Panc1 (cell line): ENCODE measurements at regions not wholly inside any gene's neighbourhood (a gene's known extent, or its start where the extent isn't known, plus 50 kb on each side); places are given as distances from the start of the nearest gene placed in this dataset.

Source experiments
- ATAC-seq: fragments of 200-7000 bp; cut with Tn5 transposase; 2 replicates; pipeline ENCODE4 v1.9.1; 2020; ENCODE audit warnings: mild to moderate bottlenecking, moderate library complexity
- BruUV-seq: library from RNA; stranded (reverse); fragments of 400-500 nt; replicated peaks from 2 replicates; lab custom pipeline; 2021; lab: Mats Ljungman, UMichigan
- CTCF ChIA-PET: fragments of 300-600 bp; sonication (Branson Sonifier 250); formaldehyde crosslinking; loops from one replicate; lab custom pipeline; 2022; ENCODE audit warnings: antibody characterized with exemption; lab: Charles Lee
- POLR2A ChIA-PET: fragments of 300-600 bp; sonication (Branson Sonifier 250); formaldehyde crosslinking; loops from one replicate; lab custom pipeline; 2022; ENCODE audit warnings: antibody characterized with exemption; lab: Charles Lee
- DNase-seq: peaks from one replicate; pipeline ENCODE4 v3.0.0-alpha.2; 2010; ENCODE audit warnings: low read depth, low spot score
- H3K27ac ChIP-seq: 2 replicates; pipeline ENCODE4 v1.5.1; 2011; ENCODE audit warnings: mild to moderate bottlenecking, low read length, inconsistent platforms
- H3K27me3 ChIP-seq: fragments of 200-500 bp; sonication (Bioruptor generic); 2 replicates; pipeline ENCODE4 v1.6.0; 2014; ENCODE audit warnings: low read length, inconsistent platforms; ENCODE audit not compliant: control insufficient read depth, insufficient read depth
- H3K36me3 ChIP-seq: fragments of 200-500 bp; sonication (Bioruptor generic); 2 replicates; pipeline ENCODE4 v1.5.1; 2014; ENCODE audit warnings: inconsistent platforms, mild to moderate bottlenecking, low read length, moderate library complexity; ENCODE audit not compliant: control insufficient read depth, insufficient read depth
- H3K4me1 ChIP-seq: 2 replicates; pipeline ENCODE4 v1.5.1; 2011; ENCODE audit warnings: inconsistent platforms, mild to moderate bottlenecking, low read length, moderate library complexity; ENCODE audit not compliant: control insufficient read depth, insufficient read depth
- H3K4me3 ChIP-seq, 2 experiments: 2 replicates each; pipeline ENCODE4 v1.5.1; 2011 to 2012; ENCODE audit warnings: low read depth in 2 of 2, low read length in 2 of 2, mild to moderate bottlenecking in 2 of 2, inconsistent platforms in 1 of 2, moderate library complexity in 1 of 2
- H3K9me3 ChIP-seq: fragments of 200-500 bp; sonication (Bioruptor generic); 2 replicates; pipeline ENCODE4 v1.5.1; 2014; ENCODE audit warnings: low read depth, mild to moderate bottlenecking, inconsistent platforms, low read length, moderate library complexity; ENCODE audit not compliant: control insufficient read depth, insufficient read depth
- CTCF ChIP-seq: fragments of 450-650 bp; IDR thresholded peaks from 2 replicates; pipeline ENCODE4 v1.5.1; 2017; ENCODE audit warnings: mild to moderate bottlenecking
- POLR2AphosphoS5 ChIP-seq: IDR thresholded peaks from 2 replicates; pipeline ENCODE4 v1.6.1; 2012; ENCODE audit warnings: mild to moderate bottlenecking, low read depth, low read length, moderate library complexity
- REST ChIP-seq, 2 experiments: IDR thresholded peaks; 2 replicates each; pipeline ENCODE4 v1.6.1; 2011 to 2012; ENCODE audit warnings: low read depth in 2 of 2, control low read depth in 1 of 2, low read length in 1 of 2, mild to moderate bottlenecking in 1 of 2, moderate library complexity in 1 of 2; ENCODE audit not compliant: insufficient read depth in 1 of 2
- SIN3A ChIP-seq: IDR thresholded peaks from 2 replicates; pipeline ENCODE4 v1.6.1; 2012; ENCODE audit warnings: low read depth, mild to moderate bottlenecking, low read length, moderate library complexity, borderline replicate concordance; ENCODE audit not compliant: insufficient read depth
- TCF7L2 ChIP-seq: IDR thresholded peaks from 2 replicates; pipeline ENCODE4 v1.6.1; 2011; ENCODE audit warnings: mild to moderate bottlenecking, low read depth, low read length, inconsistent platforms
- in situ Hi-C: cut with HindIII; loops from 2 replicates; pipeline ENCODE4 v1.10.0; 2016; ENCODE audit warnings: low sequenced_read_pairs, low pct_unique_long_range_greater_than_20kb
- intact Hi-C: fragments of 100-400 bp; cut with micrococcal nuclease; formaldehyde crosslinking; loops from one replicate; pipeline ENCODE4 v1.10.0; 2022; ENCODE audit not compliant: unreplicated experiment

GRCh38 chr14:66121859-66122258 is 364.3 kb upstream of the CCDC196 start:
- POLR2A ChIA-PET, result no interaction called here
- no peak overlapping the region for H3K27ac ChIP-seq
- intact Hi-C loops (no loop called here), in situ Hi-C loops (no loop called here)
- ATAC-seq (no peak), DNase-seq (no peak)
- CTCF ChIA-PET, result no interaction called here
- H3K4me3 ChIP-seq, result no peak overlapping the region
- H3K36me3 ChIP-seq, result no peaks in the 10 kb centered on the region
- H3K9me3 ChIP-seq, result no peaks in the 10 kb centered on the region
- TF ChIP-seq TCF7L2, result no peak
- 0 out of 2 replicates have a peak, but pooled peaks have one; percentile 4 for TF ChIP-seq CTCF
- BruUV-seq, result no TSS peak
- no peaks in the 10 kb centered on the region for H3K4me1 ChIP-seq
- no peaks in the 10 kb centered on the region for H3K27me3 ChIP-seq

GRCh38 chr14:66129224-66129623 is 356.9 kb upstream of the CCDC196 start:
- Histone ChIP-seq H3K4me1 (no peaks in the 10 kb centered on the region), H3K4me3 (no peak overlapping the region), H3K27me3 (no peaks in the 10 kb centered on the region), H3K36me3 (no peaks in the 10 kb centered on the region), H3K9me3 (no peaks in the 10 kb centered on the region), H3K27ac (no peak overlapping the region)
- in situ Hi-C loops (no loop called here), intact Hi-C loops (no loop called here)
- ChIA-PET CTCF (no interaction called here), POLR2A (no interaction called here)
- TF ChIP-seq POLR2AphosphoS5, result no peak
- no peak for TF ChIP-seq CTCF
- TF ChIP-seq TCF7L2, result no peak
- TF ChIP-seq REST (IDR thresholded peaks at IDR 0.05; ENCODE audit: insufficient read depth in 1 of 2, low read depth in 2 of 2, low read length in 1 of 2), result no peak
- TF ChIP-seq SIN3A, result no peak
- no TSS peak for BruUV-seq
- ATAC-seq, result no peak
- DNase-seq, result no peak

GRCh38 chr14:66131111-66131510 is 355.1 kb upstream of the CCDC196 start:
- CTCF ChIA-PET, result no interaction called here

More at GRCh38 chr14:66131111-66131510, 355.1 kb upstream of the CCDC196 start:
- no peak overlapping the region for H3K27ac ChIP-seq
- TF ChIP-seq REST (IDR thresholded peaks at IDR 0.05; ENCODE audit: insufficient read depth in 1 of 2, low read depth in 2 of 2, low read length in 1 of 2), result no peak
- no peak for TF ChIP-seq TCF7L2
- no peaks in the 10 kb centered on the region for H3K9me3 ChIP-seq
- DNase-seq (no peak), ATAC-seq (no peak)
- no peak overlapping the region for H3K4me3 ChIP-seq
- intact Hi-C loops, result no loop called here
- BruUV-seq, result no TSS peak
- H3K4me1 ChIP-seq, result no peaks in the 10 kb centered on the region
- no peaks in the 10 kb centered on the region for H3K36me3 ChIP-seq
- in situ Hi-C loops, result no loop called here
- no peaks in the 10 kb centered on the region for H3K27me3 ChIP-seq
- POLR2A ChIA-PET, result no interaction called here
